ENCODE measurements at regions not wholly inside any gene's neighbourhood (a gene's known extent, or its start where the extent isn't known, plus 50 kb on each side); places are given as distances from the start of the nearest gene placed in this dataset.

- peaks cover 41 to 52% of the 10 kb centered on the region in 2 experiments; a peak in 2 of 4 replicates for H3K9me3 ChIP-seq (ENCODE audit: control insufficient read depth in 1 of 2, insufficient read depth in 1 of 2, low read depth in 1 of 2, low read length in 2 of 2)
- ChIA-PET CTCF (no interaction called here), POLR2A (no interaction called here), RAD21 (ENCODE audit: low non-redundant PET in 1 of 2, low total read pairs in 2 of 2, uncharacterized antibody in 2 of 2, unreplicated experiment in 2 of 2) (no interaction called here)
- no peaks in the 10 kb centered on the region for H4K20me1 ChIP-seq (ENCODE audit: insufficient read depth)
- H3K79me2 ChIP-seq (ENCODE audit: insufficient read depth, low read length), result no peaks in the 10 kb centered on the region
- ATAC-seq, result no peak
- BruUV-seq (replicated peaks), result no TSS peak
- H3K27ac ChIP-seq (ENCODE audit: low read depth, low read length), result no peak overlapping the region
- TF ChIP-seq RAD21 (IDR thresholded peaks at IDR 0.05; ENCODE audit: low read depth) (no peak), SRF (IDR thresholded peaks at IDR 0.05; ENCODE audit: low read depth) (no peak), EZH2phosphoT487 (IDR thresholded peaks at IDR 0.05; ENCODE audit: borderline replicate concordance) (no peak), CBX3 (IDR thresholded peaks at IDR 0.05; ENCODE audit: low read depth) (no peak)
- TF ChIP-seq, protein P1, sequence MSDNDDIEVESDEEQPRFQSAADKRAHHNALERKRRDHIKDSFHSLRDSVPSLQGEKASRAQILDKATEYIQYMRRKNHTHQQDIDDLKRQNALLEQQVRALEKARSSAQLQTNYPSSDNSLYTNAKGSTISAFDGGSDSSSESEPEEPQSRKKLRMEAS (IDR thresholded peaks at IDR 0.05), result no peak
- no peak overlapping the region for H3K4me2 ChIP-seq (ENCODE audit: low read length)
- no peak overlapping the region for H3K4me3 ChIP-seq (replicated peaks in 1 of 2; ENCODE audit: low read depth in 1 of 2, low read length in 2 of 2)
- intact Hi-C loops (cut with micrococcal nuclease), result no loop called here
- H3K27me3 ChIP-seq (ENCODE audit: insufficient read depth, low read length), result no peaks in the 10 kb centered on the region
- H3K4me1 ChIP-seq (ENCODE audit: control insufficient read depth in 1 of 2, insufficient read depth in 2 of 2, low read length in 2 of 2), result no peaks in the 10 kb centered on the region
- H3K9me2 ChIP-seq (ENCODE audit: insufficient read depth), result no peaks in the 10 kb centered on the region
- DNase-seq (ENCODE audit: low read depth, low spot score), result no peak
- H2AFZ ChIP-seq (ENCODE audit: low read depth, low read length, poor library complexity, severe bottlenecking), result no peak overlapping the region
- no peaks in the 10 kb centered on the region; a peak in 1 of 4 replicates for H3K36me3 ChIP-seq (ENCODE audit: control insufficient read depth in 1 of 2, insufficient read depth in 2 of 2, low read length in 2 of 2)
- no peak overlapping the region for H3K9ac ChIP-seq (ENCODE audit: low read length)
Measured at GRCh38 chr17:52388941-52389340, 230.4 kb upstream of the CA10 start.

DNA sequence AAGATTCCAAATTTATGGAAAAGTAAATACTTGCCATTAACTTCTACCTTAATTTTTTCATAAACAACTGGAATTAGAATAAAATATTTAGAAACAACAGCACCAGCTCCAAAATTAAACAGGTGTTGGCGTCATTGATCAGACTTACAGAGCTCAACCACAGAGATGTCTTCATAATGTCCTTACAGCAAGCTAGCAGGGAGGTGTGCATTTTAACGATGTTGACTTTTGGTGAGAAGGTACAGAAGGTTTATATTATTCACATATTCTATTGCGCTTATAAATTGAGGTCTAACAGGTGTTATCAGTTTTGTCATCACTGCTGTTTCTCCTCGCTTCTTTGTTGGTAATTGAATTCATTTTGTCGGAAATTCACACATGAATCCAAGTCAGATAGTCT lies 226.2 kb upstream of the CA10 start:
- DNase-seq (ENCODE audit: low read depth, low spot score), result no peak
- no peaks in the 10 kb centered on the region for H3K4me1 ChIP-seq (ENCODE audit: control insufficient read depth in 1 of 2, insufficient read depth in 2 of 2, low read length in 2 of 2)
- no peaks in the 10 kb centered on the region for H4K20me1 ChIP-seq (ENCODE audit: insufficient read depth)
- TF ChIP-seq, protein P2, sequence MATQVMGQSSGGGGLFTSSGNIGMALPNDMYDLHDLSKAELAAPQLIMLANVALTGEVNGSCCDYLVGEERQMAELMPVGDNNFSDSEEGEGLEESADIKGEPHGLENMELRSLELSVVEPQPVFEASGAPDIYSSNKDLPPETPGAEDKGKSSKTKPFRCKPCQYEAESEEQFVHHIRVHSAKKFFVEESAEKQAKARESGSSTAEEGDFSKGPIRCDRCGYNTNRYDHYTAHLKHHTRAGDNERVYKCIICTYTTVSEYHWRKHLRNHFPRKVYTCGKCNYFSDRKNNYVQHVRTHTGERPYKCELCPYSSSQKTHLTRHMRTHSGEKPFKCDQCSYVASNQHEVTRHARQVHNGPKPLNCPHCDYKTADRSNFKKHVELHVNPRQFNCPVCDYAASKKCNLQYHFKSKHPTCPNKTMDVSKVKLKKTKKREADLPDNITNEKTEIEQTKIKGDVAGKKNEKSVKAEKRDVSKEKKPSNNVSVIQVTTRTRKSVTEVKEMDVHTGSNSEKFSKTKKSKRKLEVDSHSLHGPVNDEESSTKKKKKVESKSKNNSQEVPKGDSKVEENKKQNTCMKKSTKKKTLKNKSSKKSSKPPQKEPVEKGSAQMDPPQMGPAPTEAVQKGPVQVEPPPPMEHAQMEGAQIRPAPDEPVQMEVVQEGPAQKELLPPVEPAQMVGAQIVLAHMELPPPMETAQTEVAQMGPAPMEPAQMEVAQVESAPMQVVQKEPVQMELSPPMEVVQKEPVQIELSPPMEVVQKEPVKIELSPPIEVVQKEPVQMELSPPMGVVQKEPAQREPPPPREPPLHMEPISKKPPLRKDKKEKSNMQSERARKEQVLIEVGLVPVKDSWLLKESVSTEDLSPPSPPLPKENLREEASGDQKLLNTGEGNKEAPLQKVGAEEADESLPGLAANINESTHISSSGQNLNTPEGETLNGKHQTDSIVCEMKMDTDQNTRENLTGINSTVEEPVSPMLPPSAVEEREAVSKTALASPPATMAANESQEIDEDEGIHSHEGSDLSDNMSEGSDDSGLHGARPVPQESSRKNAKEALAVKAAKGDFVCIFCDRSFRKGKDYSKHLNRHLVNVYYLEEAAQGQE (IDR thresholded peaks at IDR 0.05; ENCODE audit: low read depth), result no peak
- TF ChIP-seq JUND (IDR thresholded peaks at IDR 0.05), result no peak
- TF ChIP-seq EZH2phosphoT487 (IDR thresholded peaks at IDR 0.05; ENCODE audit: borderline replicate concordance), result no peak
- no peak for TF ChIP-seq TCF7L2 (IDR thresholded peaks at IDR 0.05; ENCODE audit: borderline replicate concordance, extremely low read depth, insufficient read depth, insufficient read length)
- TF ChIP-seq ZFX (IDR thresholded peaks at IDR 0.05), result no peak
- TF ChIP-seq, protein P1 (IDR thresholded peaks at IDR 0.05), result no peak
- no peak for TF ChIP-seq ZNF274 (IDR thresholded peaks at IDR 0.05; ENCODE audit: low read depth, low read length)
- TF ChIP-seq YY1 (IDR thresholded peaks at IDR 0.05; ENCODE audit: extremely low read depth, insufficient replicate concordance, low read depth, low read length), result no peak
- TF ChIP-seq POLR2A (IDR thresholded peaks at IDR 0.05; ENCODE audit: borderline replicate concordance, extremely low read depth, insufficient read depth, insufficient read length), result no peak
- TF ChIP-seq POLR2AphosphoS5 (IDR thresholded peaks at IDR 0.05; ENCODE audit: low read depth, low read length), result no peak
- TF ChIP-seq CTCF (IDR thresholded peaks at IDR 0.05 in 2 of 3, conservative IDR thresholded peaks at IDR 0.05 in 1 of 3; ENCODE audit: borderline replicate concordance in 1 of 3, insufficient read depth in 1 of 3, low read depth in 2 of 3, low read length in 2 of 3), result no peak
- no peak for TF ChIP-seq FOSL1 (IDR thresholded peaks at IDR 0.05; ENCODE audit: low read depth)
- TF ChIP-seq CEBPB (IDR thresholded peaks at IDR 0.05; ENCODE audit: low read depth), result no peak
- TF ChIP-seq EGR1 (IDR thresholded peaks at IDR 0.05; ENCODE audit: low read depth), result no peak
- H2AFZ ChIP-seq (ENCODE audit: low read depth, low read length, poor library complexity, severe bottlenecking), result no peak overlapping the region
- ATAC-seq, result no peak
- peaks cover 45 to 47% of the 10 kb centered on the region in 2 experiments; a peak in 2 of 4 replicates for H3K9me3 ChIP-seq (ENCODE audit: control insufficient read depth in 1 of 2, insufficient read depth in 1 of 2, low read depth in 1 of 2, low read length in 2 of 2)
- no peak overlapping the region for H3K4me2 ChIP-seq (ENCODE audit: low read length)
- H3K27ac ChIP-seq (ENCODE audit: low read depth, low read length), result no peak overlapping the region
- no peaks in the 10 kb centered on the region for H3K9me2 ChIP-seq (ENCODE audit: insufficient read depth)
- ChIA-PET RAD21 (ENCODE audit: low non-redundant PET in 1 of 2, low total read pairs in 2 of 2, uncharacterized antibody in 2 of 2, unreplicated experiment in 2 of 2) (no interaction called here), POLR2A (no interaction called here), CTCF (no interaction called here)
- no peaks in the 10 kb centered on the region for H3K27me3 ChIP-seq (ENCODE audit: insufficient read depth, low read length)
- H3K9ac ChIP-seq (ENCODE audit: low read length), result no peak overlapping the region
- H3K79me2 ChIP-seq (ENCODE audit: insufficient read depth, low read length), result no peaks in the 10 kb centered on the region
- no peak overlapping the region for H3K4me3 ChIP-seq (replicated peaks in 1 of 2; ENCODE audit: low read depth in 1 of 2, low read length in 2 of 2)
- intact Hi-C loops (cut with micrococcal nuclease), result no loop called here
- BruUV-seq (replicated peaks), result no TSS peak
- no peaks in the 10 kb centered on the region; a peak in 1 of 4 replicates for H3K36me3 ChIP-seq (ENCODE audit: control insufficient read depth in 1 of 2, insufficient read depth in 2 of 2, low read length in 2 of 2)

All from HCT116 (cell line).